ENCODE measurements at regions not wholly inside any gene's neighbourhood (a gene's known extent, or its start where the extent isn't known, plus 50 kb on each side); places are given as distances from the start of the nearest gene placed in this dataset.
A peak's percentile ranks its signal among the peaks of the same experiment; 100 is the strongest.

GRCh38 chr2:234334756-234335155 is 162.1 kb downstream of the ARL4C start:
- DNase-seq = no peak

- no peak for DNase-seq
These were observed 162.7 kb downstream of the ARL4C start for GRCh38 chr2:234334151-234334550.

- no peak for DNase-seq
These were observed 163.4 kb downstream of the ARL4C start for GRCh38 chr2:234333168-234334130.

GRCh38 chr2:234331966-234332365 is 164.9 kb downstream of the ARL4C start:
- no peak for DNase-seq

GRCh38 chr2:234331566-234331965 is 165.3 kb downstream of the ARL4C start:
- no peak for DNase-seq

- no peak for DNase-seq
These were observed 166.0 kb downstream of the ARL4C start for GRCh38 chr2:234330902-234331301.

- no peak for DNase-seq
These were observed 167.5 kb downstream of the ARL4C start for GRCh38 chr2:234329202-234329960.

GRCh38 chr2:234328444-234328990 is 168.4 kb downstream of the ARL4C start:
- no peak for DNase-seq

- DNase-seq = no peak
These were observed 170.2 kb downstream of the ARL4C start for GRCh38 chr2:234326694-234327093.

- no peak for DNase-seq
These were observed 172.8 kb downstream of the ARL4C start for GRCh38 chr2:234324116-234324515.

- no peak for DNase-seq
These were observed 174.0 kb downstream of the ARL4C start for GRCh38 chr2:234322766-234323465.

- DNase-seq = no peak
These were observed 176.8 kb downstream of the ARL4C start for GRCh38 chr2:234320066-234320465.

- no peak for DNase-seq
These were observed 178.5 kb downstream of the ARL4C start for GRCh38 chr2:234318361-234318760.

- no peak for DNase-seq
These were observed 183.3 kb downstream of the ARL4C start for GRCh38 chr2:234313558-234313957.

- DNase-seq = no peak
These were observed 186.7 kb downstream of the ARL4C start for GRCh38 chr2:234310166-234310565.

- DNase-seq = no peak
These were observed 187.4 kb downstream of the ARL4C start for GRCh38 chr2:234309431-234309830.

GRCh38 chr2:234308813-234309195 is 188.1 kb downstream of the ARL4C start:
- peak; percentile 77 for DNase-seq

GRCh38 chr2:234308073-234308812 is 188.6 kb downstream of the ARL4C start:
- no peak for DNase-seq

GRCh38 chr2:234307322-234307961 is 189.4 kb downstream of the ARL4C start:
- no peak for DNase-seq

- no peak for DNase-seq
These were observed 190.3 kb downstream of the ARL4C start for GRCh38 chr2:234306426-234307173.

- DNase-seq = no peak
These were observed 191.0 kb downstream of the ARL4C start for GRCh38 chr2:234305846-234306245.

All from CD4-positive, alpha-beta T cell treated with Interleukin-17A for 4 hours (primary cell).